ENCODE measurements at regions not wholly inside any gene's neighbourhood (a gene's known extent, or its start where the extent isn't known, plus 50 kb on each side); places are given as distances from the start of the nearest gene placed in this dataset.

GRCh38 chr11:121924191-121924590, 191.8 kb downstream of the BLID start:
- Histone ChIP-seq H3K36me3 (no peaks in the 10 kb centered on the region), H3K4me3 (ENCODE audit: low read depth, low read length) (no peak overlapping the region), H3K9me3 (no peaks in the 10 kb centered on the region), H3K27me3 (no peaks in the 10 kb centered on the region), H3K4me1 (no peaks in the 10 kb centered on the region; the same call in 1 of the 2 replicates)
- DNase-seq, result no peak
- no peak for TF ChIP-seq CTCF (IDR thresholded peaks at IDR 0.05; ENCODE audit: low read depth, low read length)

GRCh38 chr11:121917482-121917881, 198.5 kb downstream of the BLID start:
- no peak for DNase-seq
- Histone ChIP-seq H3K4me3 (ENCODE audit: low read depth, low read length) (no peak overlapping the region), H3K27me3 (no peaks in the 10 kb centered on the region), H3K9me3 (no peaks in the 10 kb centered on the region), H3K36me3 (no peaks in the 10 kb centered on the region), H3K4me1 (peaks cover 3% of the 10 kb centered on the region; the same call in 1 of the 2 replicates)
- no peak for TF ChIP-seq CTCF (IDR thresholded peaks at IDR 0.05; ENCODE audit: low read depth, low read length)

- peaks cover 3% of the 10 kb centered on the region; the same call in 1 of the 2 replicates for H3K4me1 ChIP-seq
- no peaks in the 10 kb centered on the region for H3K27me3 ChIP-seq
- no peaks in the 10 kb centered on the region for H3K9me3 ChIP-seq
- no peak overlapping the region for H3K4me3 ChIP-seq (ENCODE audit: low read depth, low read length)
- H3K36me3 ChIP-seq, result no peaks in the 10 kb centered on the region
- no peak for TF ChIP-seq CTCF (IDR thresholded peaks at IDR 0.05; ENCODE audit: low read depth, low read length)
- DNase-seq, result no peak
Measured at GRCh38 chr11:121914508-121915059, 201.4 kb downstream of the BLID start.

GRCh38 chr11:121909596-121909995, 206.4 kb downstream of the BLID start:
- no peak for DNase-seq
- TF ChIP-seq CTCF (IDR thresholded peaks at IDR 0.05; ENCODE audit: low read depth, low read length), result no peak
- H3K4me3 ChIP-seq (ENCODE audit: low read depth, low read length), result no peak overlapping the region

GRCh38 chr11:121907379-121907778, 208.6 kb downstream of the BLID start:
- H3K9me3 ChIP-seq, result peaks cover 2% of the 10 kb centered on the region; the same call in 1 of the 2 replicates
- no peak overlapping the region for H3K4me3 ChIP-seq (ENCODE audit: low read depth, low read length)
- DNase-seq, result no peak
- no peaks in the 10 kb centered on the region for H3K27me3 ChIP-seq
- H3K4me1 ChIP-seq, result no peaks in the 10 kb centered on the region
- H3K36me3 ChIP-seq, result no peaks in the 10 kb centered on the region
- no peak for TF ChIP-seq CTCF (IDR thresholded peaks at IDR 0.05; ENCODE audit: low read depth, low read length)

More at GRCh38 chr11:121909596-121909995, 206.4 kb downstream of the BLID start:
- Histone ChIP-seq H3K4me1 (peaks cover 3% of the 10 kb centered on the region; the same call in 1 of the 2 replicates), H3K27me3 (no peaks in the 10 kb centered on the region), H3K36me3 (no peaks in the 10 kb centered on the region), H3K9me3 (peaks cover 2% of the 10 kb centered on the region; the same call in 1 of the 2 replicates)

- Histone ChIP-seq H3K36me3 (no peaks in the 10 kb centered on the region), H3K4me3 (ENCODE audit: low read depth, low read length) (no peak overlapping the region), H3K9me3 (peaks cover 2% of the 10 kb centered on the region; the same call in 1 of the 2 replicates), H3K27me3 (no peaks in the 10 kb centered on the region), H3K4me1 (no peaks in the 10 kb centered on the region)
- no peak for TF ChIP-seq CTCF (IDR thresholded peaks at IDR 0.05; ENCODE audit: low read depth, low read length)
- no peak for DNase-seq
Measured at GRCh38 chr11:121904148-121904547, 211.9 kb downstream of the BLID start.
